ENCODE measurements at regions not wholly inside any gene's neighbourhood (a gene's known extent, or its start where the extent isn't known, plus 50 kb on each side); places are given as distances from the start of the nearest gene placed in this dataset.

- no peak overlapping the region for H3K27ac ChIP-seq
- TF ChIP-seq, protein P1, sequence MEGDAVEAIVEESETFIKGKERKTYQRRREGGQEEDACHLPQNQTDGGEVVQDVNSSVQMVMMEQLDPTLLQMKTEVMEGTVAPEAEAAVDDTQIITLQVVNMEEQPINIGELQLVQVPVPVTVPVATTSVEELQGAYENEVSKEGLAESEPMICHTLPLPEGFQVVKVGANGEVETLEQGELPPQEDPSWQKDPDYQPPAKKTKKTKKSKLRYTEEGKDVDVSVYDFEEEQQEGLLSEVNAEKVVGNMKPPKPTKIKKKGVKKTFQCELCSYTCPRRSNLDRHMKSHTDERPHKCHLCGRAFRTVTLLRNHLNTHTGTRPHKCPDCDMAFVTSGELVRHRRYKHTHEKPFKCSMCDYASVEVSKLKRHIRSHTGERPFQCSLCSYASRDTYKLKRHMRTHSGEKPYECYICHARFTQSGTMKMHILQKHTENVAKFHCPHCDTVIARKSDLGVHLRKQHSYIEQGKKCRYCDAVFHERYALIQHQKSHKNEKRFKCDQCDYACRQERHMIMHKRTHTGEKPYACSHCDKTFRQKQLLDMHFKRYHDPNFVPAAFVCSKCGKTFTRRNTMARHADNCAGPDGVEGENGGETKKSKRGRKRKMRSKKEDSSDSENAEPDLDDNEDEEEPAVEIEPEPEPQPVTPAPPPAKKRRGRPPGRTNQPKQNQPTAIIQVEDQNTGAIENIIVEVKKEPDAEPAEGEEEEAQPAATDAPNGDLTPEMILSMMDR (conservative IDR thresholded peaks at IDR 0.05; ENCODE audit: low read depth) = no peak
- ChIA-PET CTCF (no interaction called here), POLR2A (ENCODE audit: low non-redundant PET) (no interaction called here)
- DNase-seq (ENCODE audit: low spot score) = no peak
These were observed 116.7 kb upstream of the KLF4 start for GRCh38 chr9:107606149-107606790.

- no peak for DNase-seq (ENCODE audit: low spot score)
- CTCF ChIA-PET = interaction anchor here (0.6 to 0.7 kb wide), 2 partner anchors 72 to 89 kb away, joined by 3 read pairs; no protein-coding TSS in a partner anchor
- TF ChIP-seq, protein P1 (conservative IDR thresholded peaks at IDR 0.05; ENCODE audit: low read depth) = no peak
- H3K27ac ChIP-seq = no peak overlapping the region
- POLR2A ChIA-PET (ENCODE audit: low non-redundant PET) = no interaction called here
These were observed 115.5 kb upstream of the KLF4 start for GRCh38 chr9:107605041-107605440.

GRCh38 chr9:107603281-107603680 lies 113.7 kb upstream of the KLF4 start:
- TF ChIP-seq, protein P1 (conservative IDR thresholded peaks at IDR 0.05; ENCODE audit: low read depth) = no peak
- no peak for DNase-seq (ENCODE audit: low spot score)
- ChIA-PET CTCF (interaction anchor here (0.6 to 0.7 kb wide), 2 partner anchors 37 to 1227 kb away, joined by 3 read pairs; no protein-coding TSS in a partner anchor), POLR2A (ENCODE audit: low non-redundant PET) (no interaction called here)
- H3K27ac ChIP-seq = no peak overlapping the region

- CTCF ChIA-PET = no interaction called here
- DNase-seq (ENCODE audit: low spot score) = no peak
- H3K27ac ChIP-seq = no peak overlapping the region
These were observed 110.5 kb upstream of the KLF4 start for GRCh38 chr9:107600060-107600573.

GRCh38 chr9:107597743-107598217 lies 108.2 kb upstream of the KLF4 start:
- TF ChIP-seq, protein P1 (conservative IDR thresholded peaks at IDR 0.05; ENCODE audit: low read depth) = no peak
- ChIA-PET POLR2A (ENCODE audit: low non-redundant PET) (no interaction called here), CTCF (no interaction called here)
- DNase-seq (ENCODE audit: low spot score) = no peak
- no peak overlapping the region for H3K27ac ChIP-seq

More at GRCh38 chr9:107600060-107600573, 110.5 kb upstream of the KLF4 start:
- TF ChIP-seq, protein P1 (conservative IDR thresholded peaks at IDR 0.05; ENCODE audit: low read depth) = no peak
- POLR2A ChIA-PET (ENCODE audit: low non-redundant PET) = interaction anchor here (0.6 kb wide), 1 partner anchor 66 kb away, joined by 3 read pairs; no protein-coding TSS in a partner anchor

DNA sequence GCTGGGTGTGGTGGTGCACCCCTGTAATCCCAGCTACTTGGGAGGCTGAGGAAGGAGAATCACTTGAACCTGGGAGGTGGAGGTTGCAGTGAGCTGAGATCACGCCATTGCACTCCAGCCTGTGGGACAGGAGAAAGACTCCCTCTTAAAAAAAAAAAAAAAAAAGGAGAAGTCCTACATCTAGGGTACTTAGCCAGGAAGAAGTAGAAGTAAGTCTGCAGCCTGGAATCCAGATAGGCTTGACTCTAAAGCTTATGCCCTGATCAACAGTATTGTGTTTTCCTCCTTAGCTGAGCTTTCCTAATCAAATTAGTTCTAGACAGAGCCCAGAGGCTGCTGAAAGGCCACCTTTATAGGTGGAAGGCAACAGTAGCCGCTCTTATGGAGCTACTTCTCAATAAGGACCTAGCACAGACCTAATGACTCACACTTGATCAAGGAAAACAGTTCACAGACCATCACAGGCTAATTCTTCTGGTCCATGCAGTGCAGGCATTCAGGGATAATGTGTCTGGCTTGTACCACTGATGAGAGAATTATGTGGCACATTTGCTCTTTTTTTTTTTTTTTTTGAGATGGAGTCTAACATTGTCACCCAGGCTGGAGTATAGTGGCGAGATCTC lies 105.5 kb upstream of the KLF4 start:
- ChIA-PET CTCF (interaction anchor here (0.6 kb wide), 3 partner anchors 39 to 455 kb away, joined by 3 to 5 read pairs (median 5); no protein-coding TSS in a partner anchor), POLR2A (ENCODE audit: low non-redundant PET) (no interaction called here)
- TF ChIP-seq, protein P1 (conservative IDR thresholded peaks at IDR 0.05; ENCODE audit: low read depth) = no peak
- no peak overlapping the region for H3K27ac ChIP-seq
- no peak for DNase-seq (ENCODE audit: low spot score)
